SHP77 (cell line): ENCODE measurements at regions not wholly inside any gene's neighbourhood (a gene's known extent, or its start where the extent isn't known, plus 50 kb on each side); places are given as distances from the start of the nearest gene placed in this dataset.

ENCODE experiments used
- DNase-seq, 2 experiments: peaks; one replicate each; lab custom pipeline; 2025; lab: John Stamatoyannopoulos, UW

GRCh38 chr1:170789063-170789462 lies 125.1 kb downstream of the PRRX1 start:
- no peak for DNase-seq

DNA sequence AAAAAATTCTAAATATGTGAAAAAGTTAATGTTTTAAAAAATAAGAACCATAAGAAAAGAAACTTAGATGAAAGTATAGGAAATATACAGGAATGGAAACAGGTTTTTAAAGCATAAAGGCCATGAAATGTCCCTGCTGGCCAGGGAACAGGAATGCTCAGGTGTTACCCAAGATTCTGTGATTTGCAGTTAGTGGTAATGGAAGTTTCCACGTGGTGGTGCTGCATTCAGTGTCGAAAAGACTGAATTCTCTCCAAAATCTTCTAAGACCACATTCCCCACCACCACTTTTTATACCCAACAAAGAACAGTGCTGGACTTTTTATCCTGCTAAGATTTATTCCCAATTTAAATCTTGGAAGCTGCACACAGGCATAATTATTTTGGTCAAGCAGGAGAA lies 126.2 kb downstream of the PRRX1 start:
- DNase-seq = no peak

GRCh38 chr1:170790651-170791071 lies 126.7 kb downstream of the PRRX1 start:
- DNase-seq = no peak

GRCh38 chr1:170791941-170792340 lies 128.0 kb downstream of the PRRX1 start:
- DNase-seq = no peak

DNA sequence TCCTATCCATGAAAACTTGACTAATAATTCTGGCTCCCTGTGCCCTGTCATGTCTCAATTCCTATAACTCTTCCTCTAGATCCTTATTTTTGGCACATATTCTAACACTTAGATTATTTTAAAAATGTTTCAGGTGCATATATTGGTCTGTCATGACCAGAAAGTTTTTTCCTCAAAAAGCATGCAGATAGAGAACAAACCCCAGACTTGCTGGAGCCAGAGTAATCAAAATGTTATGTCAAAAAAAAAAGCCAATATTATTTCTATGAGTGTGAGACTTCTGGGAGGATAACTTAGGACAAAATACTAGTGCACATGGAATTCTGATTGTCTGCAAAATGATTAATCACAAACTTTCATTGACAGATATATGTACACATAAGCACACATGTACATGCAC lies 135.1 kb upstream of the MROH9 start:
- DNase-seq = no peak

DNA sequence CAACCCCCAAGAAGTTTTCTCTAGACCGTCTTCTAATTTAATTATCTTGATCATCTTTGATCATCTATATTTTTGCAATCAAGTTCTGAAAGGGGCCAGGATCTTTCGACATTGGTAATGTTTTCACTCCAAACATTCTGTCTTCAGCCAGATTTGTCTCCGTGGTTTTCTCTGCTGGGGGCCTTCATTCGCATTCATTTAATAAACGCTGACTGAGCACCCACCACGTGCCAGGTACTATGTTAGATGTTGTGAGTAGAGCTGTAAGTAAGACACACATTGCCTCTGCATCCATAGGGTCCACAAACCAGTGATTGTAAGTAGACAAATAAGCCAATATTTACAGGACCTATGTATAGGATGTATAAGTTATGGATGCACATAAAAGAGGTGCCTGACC lies 134.5 kb upstream of the MROH9 start:
- no peak for DNase-seq

- no peak for DNase-seq
These were observed 131.6 kb upstream of the MROH9 start for GRCh38 chr1:170803711-170804110.

DNA sequence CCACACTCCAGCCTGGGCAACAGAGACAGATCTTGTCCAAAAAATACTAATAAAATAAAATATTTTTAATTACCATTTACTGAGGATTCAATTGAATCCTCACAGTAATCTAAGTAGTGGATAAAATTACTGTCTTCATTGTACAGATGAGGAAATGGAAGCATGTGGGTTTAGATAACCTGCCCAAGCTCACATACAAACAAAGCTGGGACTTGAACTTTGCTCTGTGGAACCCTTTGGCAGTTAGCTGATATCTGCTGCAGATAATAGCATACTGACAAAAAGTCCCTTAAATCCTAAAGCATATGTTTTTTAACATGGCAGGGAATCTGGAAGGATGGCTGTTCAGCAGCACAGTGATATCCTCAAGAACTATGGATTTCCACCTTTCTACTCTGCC lies 130.9 kb upstream of the MROH9 start:
- DNase-seq = no peak

- no peak for DNase-seq
These were observed 130.5 kb upstream of the MROH9 start for GRCh38 chr1:170804879-170805278.

GRCh38 chr1:170806961-170807360 lies 128.4 kb upstream of the MROH9 start:
- no peak for DNase-seq

- no peak for DNase-seq
These were observed 127.9 kb upstream of the MROH9 start for GRCh38 chr1:170807432-170807831.

- no peak for DNase-seq
These were observed 127.0 kb upstream of the MROH9 start for GRCh38 chr1:170808216-170808885.

- peak in 1 of 2 experiments; percentile 1 for DNase-seq
These were observed 124.3 kb upstream of the MROH9 start for GRCh38 chr1:170811013-170811412.

DNA sequence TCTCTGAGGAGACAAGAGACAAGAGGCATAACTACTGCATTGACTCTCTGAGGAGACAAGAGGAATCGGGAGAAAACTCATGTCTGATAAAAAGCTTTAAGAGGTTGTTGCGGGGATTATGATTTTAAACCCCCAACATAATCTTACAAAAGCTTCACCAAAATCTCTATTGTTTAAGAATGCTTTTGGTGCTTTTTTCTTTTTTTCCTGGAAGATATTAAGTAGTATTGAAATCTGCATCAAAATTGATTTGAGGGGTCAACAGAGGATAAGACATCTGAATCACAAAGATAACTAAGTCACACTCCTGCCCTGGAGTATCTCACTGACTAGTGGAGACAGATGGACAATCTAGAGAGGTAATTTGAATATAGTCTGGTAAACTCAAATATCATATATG lies 115.6 kb upstream of the MROH9 start:
- DNase-seq = no peak

- no peak for DNase-seq
These were observed 112.2 kb upstream of the MROH9 start for GRCh38 chr1:170823120-170823519.

DNA sequence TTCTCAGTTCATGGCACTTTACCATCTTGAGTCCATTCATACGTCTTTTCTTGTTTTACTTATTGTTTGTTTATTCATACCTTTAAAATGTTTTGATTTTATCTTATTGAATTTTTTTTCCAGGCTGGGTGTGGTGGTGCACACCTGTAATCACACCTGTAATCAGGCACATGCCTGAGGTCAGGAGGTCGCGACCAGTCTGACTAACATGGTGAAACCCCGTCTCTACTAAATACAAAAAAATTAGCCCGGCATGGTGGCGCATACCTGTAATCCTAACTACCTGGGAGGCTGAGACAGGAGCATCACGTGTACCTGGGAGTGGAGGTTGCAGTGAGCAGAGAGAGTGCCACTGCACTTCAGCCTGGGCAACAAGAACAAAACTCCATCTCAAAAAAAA lies 104.1 kb upstream of the MROH9 start:
- DNase-seq = no peak

DNA sequence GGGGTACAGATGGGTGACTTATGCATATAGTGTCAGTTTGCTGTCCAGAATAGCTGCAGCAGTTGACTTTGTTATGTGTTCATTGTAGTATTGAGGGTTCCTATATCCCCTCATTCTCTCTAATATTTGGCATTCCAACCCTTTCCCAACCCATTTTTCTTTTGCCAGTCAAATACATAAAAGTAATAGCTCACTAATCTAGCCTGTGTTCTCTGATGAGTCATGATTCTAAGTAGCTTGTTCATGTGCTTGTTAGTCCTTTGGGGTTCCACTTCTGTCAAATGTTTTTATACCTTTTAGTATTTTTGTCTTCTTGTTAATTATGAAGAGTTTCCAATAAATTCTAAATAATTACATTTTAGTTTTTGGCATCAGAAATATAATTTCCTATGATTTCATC lies 99.2 kb upstream of the MROH9 start:
- DNase-seq = no peak

GRCh38 chr1:170840371-170840770 lies 95.0 kb upstream of the MROH9 start:
- no peak for DNase-seq

DNA sequence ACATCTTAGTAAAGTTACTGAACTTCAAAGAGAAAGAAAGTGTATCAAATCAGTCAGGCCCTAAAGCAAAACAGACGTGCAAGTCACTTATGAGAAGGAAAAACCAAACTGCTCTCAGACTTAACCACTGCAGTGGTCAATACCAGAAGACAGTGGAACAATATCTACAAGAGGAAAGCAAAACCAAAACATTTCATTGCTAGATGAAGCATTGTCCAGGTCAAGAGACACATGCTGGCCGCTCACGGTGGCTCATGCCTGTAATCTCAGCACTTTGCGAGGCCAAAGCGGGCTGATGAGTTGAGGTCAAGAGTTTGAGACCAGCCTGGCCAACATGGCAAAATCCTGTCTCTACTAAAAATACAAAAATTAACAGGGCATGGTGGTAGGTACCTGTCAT lies 82.0 kb upstream of the MROH9 start:
- DNase-seq = no peak

DNA sequence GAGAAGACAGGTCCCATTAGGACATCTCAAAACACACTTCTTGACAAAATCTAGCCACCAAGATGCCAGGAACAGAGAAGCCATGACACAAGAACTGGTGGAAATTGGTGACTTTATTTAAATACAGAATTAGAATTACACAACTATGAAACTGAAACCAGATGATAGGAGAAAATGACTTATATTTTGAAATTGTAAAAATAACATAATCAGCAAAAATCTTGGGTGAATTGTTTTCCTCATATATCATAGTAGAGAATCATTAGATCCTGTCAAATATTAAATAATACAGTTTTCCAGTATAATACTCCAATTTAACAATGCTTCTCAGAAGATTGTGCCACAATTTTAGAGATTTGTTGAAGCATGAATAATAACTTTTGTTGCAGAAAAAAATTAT lies 81.5 kb upstream of the MROH9 start:
- DNase-seq = no peak

DNA sequence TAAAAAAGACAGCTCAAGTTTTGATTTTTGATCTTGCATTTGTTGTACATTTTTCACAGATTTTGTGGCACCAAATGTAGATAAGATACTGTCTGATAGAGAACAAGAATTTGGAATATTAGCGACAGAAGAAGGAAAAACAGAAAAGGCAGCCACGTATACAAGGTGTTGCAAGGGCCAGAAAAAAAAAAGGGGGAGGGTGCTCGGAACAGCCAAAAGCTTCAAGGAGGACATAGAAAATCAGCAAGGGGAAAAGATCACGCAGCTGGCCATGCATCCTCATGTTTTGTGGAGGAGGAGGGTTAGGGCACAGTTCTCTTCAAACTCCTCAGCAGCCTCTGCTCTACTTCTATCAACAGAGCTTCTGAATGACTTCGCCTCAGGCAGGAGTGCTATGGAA lies 80.7 kb upstream of the MROH9 start:
- no peak for DNase-seq

GRCh38 chr1:170856455-170856854 lies 78.9 kb upstream of the MROH9 start:
- no peak for DNase-seq

DNA sequence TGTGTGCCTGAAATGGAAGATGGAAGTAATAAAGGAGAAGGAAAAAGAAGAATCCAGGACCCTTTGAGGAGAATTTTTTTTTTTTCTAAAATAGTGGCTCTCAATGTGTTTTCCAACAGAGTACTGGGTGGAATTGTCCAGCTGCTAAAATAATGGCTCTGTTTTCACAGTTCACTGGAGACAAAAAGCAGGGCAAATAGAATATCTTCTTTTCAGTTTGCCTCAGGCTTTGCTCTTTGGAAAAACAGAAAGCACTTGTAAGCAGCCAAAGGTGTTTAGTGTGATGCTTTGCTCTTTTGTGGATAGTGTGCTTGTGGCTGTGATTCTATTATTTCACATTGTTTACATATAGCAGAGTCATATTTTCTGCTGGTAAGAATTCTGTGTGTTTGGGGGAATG lies 77.4 kb upstream of the MROH9 start:
- DNase-seq = no peak

DNA sequence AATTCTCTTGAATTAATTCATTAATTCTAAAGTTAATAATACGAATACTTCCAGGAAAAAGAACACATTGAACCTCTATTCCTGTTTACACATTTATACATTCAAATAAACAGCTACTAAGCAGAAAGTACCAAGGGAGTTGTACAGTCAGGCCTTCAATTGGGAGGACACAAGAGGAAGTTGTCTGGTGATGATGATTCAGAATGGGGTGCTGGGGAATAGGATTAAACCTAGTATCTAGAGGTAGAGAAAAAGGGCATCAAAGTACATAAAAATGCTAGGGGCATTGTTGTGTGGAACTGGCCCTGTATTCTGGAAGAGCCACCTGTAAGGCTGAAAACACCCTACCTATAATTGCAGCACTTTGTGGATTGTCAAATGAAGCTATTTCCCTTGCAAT lies 71.7 kb upstream of the MROH9 start:
- no peak for DNase-seq

- no peak for DNase-seq
These were observed 71.1 kb upstream of the MROH9 start for GRCh38 chr1:170864238-170864637.
